ENCODE measurements at regions not wholly inside any gene's neighbourhood (a gene's known extent, or its start where the extent isn't known, plus 50 kb on each side); places are given as distances from the start of the nearest gene placed in this dataset.

- H3K9ac ChIP-seq (ENCODE audit: low read depth, low read length): no peak overlapping the region
- peaks cover 9% of the 10 kb centered on the region for H3K4me1 ChIP-seq (ENCODE audit: insufficient read depth, low read length)
- H4K20me1 ChIP-seq (ENCODE audit: insufficient read depth, low read length): peaks cover 25% of the 10 kb centered on the region; the same call in 1 of the 2 replicates
- H3K27ac ChIP-seq (ENCODE audit: low read length): no peak overlapping the region
- DNase-seq (no peak), ATAC-seq (ENCODE audit: insufficient read depth, low read depth) (no peak)
- no peak overlapping the region for H2AFZ ChIP-seq (ENCODE audit: low read depth, low read length)
- H3K27me3 ChIP-seq (ENCODE audit: insufficient read depth, low read length, poor library complexity): no peaks in the 10 kb centered on the region
- TF ChIP-seq CTCF (IDR thresholded peaks at IDR 0.05; ENCODE audit: borderline replicate concordance, extremely low read depth, low read length, poor library complexity, severe bottlenecking): no peak
- TF ChIP-seq EZH2 (IDR thresholded peaks at IDR 0.05; ENCODE audit: borderline replicate concordance, low read depth, low read length, severe bottlenecking): no peak
- H3K4me2 ChIP-seq (ENCODE audit: insufficient read depth, low read length): no peak overlapping the region
- no peaks in the 10 kb centered on the region for H3K9me3 ChIP-seq (ENCODE audit: insufficient read depth, low read length, severe bottlenecking)
- H3K79me2 ChIP-seq (ENCODE audit: insufficient read depth, low read length): peaks cover 86% of the 10 kb centered on the region
- peaks cover 8% of the 10 kb centered on the region; the same call in 1 of the 2 replicates for H3K36me3 ChIP-seq (ENCODE audit: insufficient read depth, low read length)
- H3K4me3 ChIP-seq (ENCODE audit: low read depth in 1 of 2, low read length in 2 of 2): no peak overlapping the region
These were observed 135.1 kb downstream of the IRS2 start for GRCh38 chr13:109651311-109651710.

GRCh38 chr13:109650861-109651260 lies 135.5 kb downstream of the IRS2 start:
- Histone ChIP-seq H4K20me1 (ENCODE audit: insufficient read depth, low read length) (peaks cover 22% of the 10 kb centered on the region; the same call in 1 of the 2 replicates), H3K9ac (ENCODE audit: low read depth, low read length) (no peak overlapping the region), H3K4me3 (ENCODE audit: low read depth in 1 of 2, low read length in 2 of 2) (no peak overlapping the region), H3K4me2 (ENCODE audit: insufficient read depth, low read length) (no peak overlapping the region), H2AFZ (ENCODE audit: low read depth, low read length) (no peak overlapping the region), H3K27me3 (ENCODE audit: insufficient read depth, low read length, poor library complexity) (no peaks in the 10 kb centered on the region), H3K27ac (ENCODE audit: low read length) (no peak overlapping the region), H3K79me2 (ENCODE audit: insufficient read depth, low read length) (peaks cover 86% of the 10 kb centered on the region), H3K4me1 (ENCODE audit: insufficient read depth, low read length) (peaks cover 12% of the 10 kb centered on the region), H3K36me3 (ENCODE audit: insufficient read depth, low read length) (peaks cover 8% of the 10 kb centered on the region), H3K9me3 (ENCODE audit: insufficient read depth, low read length, severe bottlenecking) (no peaks in the 10 kb centered on the region)
- DNase-seq: no peak
- no peak for ATAC-seq (ENCODE audit: insufficient read depth, low read depth)
- TF ChIP-seq EZH2 (IDR thresholded peaks at IDR 0.05; ENCODE audit: borderline replicate concordance, low read depth, low read length, severe bottlenecking) (no peak), CTCF (IDR thresholded peaks at IDR 0.05; ENCODE audit: borderline replicate concordance, extremely low read depth, low read length, poor library complexity, severe bottlenecking) (no peak)

GRCh38 chr13:109649713-109650112 lies 136.7 kb downstream of the IRS2 start:
- Histone ChIP-seq H3K9ac (ENCODE audit: low read depth, low read length) (no peak overlapping the region), H3K9me3 (ENCODE audit: insufficient read depth, low read length, severe bottlenecking) (no peaks in the 10 kb centered on the region), H3K27ac (ENCODE audit: low read length) (no peak overlapping the region), H2AFZ (ENCODE audit: low read depth, low read length) (no peak overlapping the region), H3K4me1 (ENCODE audit: insufficient read depth, low read length) (peaks cover 12% of the 10 kb centered on the region), H3K79me2 (ENCODE audit: insufficient read depth, low read length) (peaks cover 83% of the 10 kb centered on the region), H4K20me1 (ENCODE audit: insufficient read depth, low read length) (peaks cover 16% of the 10 kb centered on the region; the same call in 1 of the 2 replicates), H3K4me3 (ENCODE audit: low read depth in 1 of 2, low read length in 2 of 2) (no peak overlapping the region), H3K4me2 (ENCODE audit: insufficient read depth, low read length) (no peak overlapping the region), H3K36me3 (ENCODE audit: insufficient read depth, low read length) (peaks cover 13% of the 10 kb centered on the region), H3K27me3 (ENCODE audit: insufficient read depth, low read length, poor library complexity) (no peaks in the 10 kb centered on the region)
- ATAC-seq (ENCODE audit: insufficient read depth, low read depth): no peak
- no peak for DNase-seq
- TF ChIP-seq CTCF (IDR thresholded peaks at IDR 0.05; ENCODE audit: borderline replicate concordance, extremely low read depth, low read length, poor library complexity, severe bottlenecking) (no peak), EZH2 (IDR thresholded peaks at IDR 0.05; ENCODE audit: borderline replicate concordance, low read depth, low read length, severe bottlenecking) (no peak)

GRCh38 chr13:109647699-109648098 lies 138.7 kb downstream of the IRS2 start:
- H3K36me3 ChIP-seq (ENCODE audit: insufficient read depth, low read length): peaks cover 22% of the 10 kb centered on the region
- ATAC-seq (ENCODE audit: insufficient read depth, low read depth) (no peak), DNase-seq (no peak)
- H3K27ac ChIP-seq (ENCODE audit: low read length): no peak overlapping the region
- peaks cover 13% of the 10 kb centered on the region; the same call in 1 of the 2 replicates for H4K20me1 ChIP-seq (ENCODE audit: insufficient read depth, low read length)
- peaks cover 77% of the 10 kb centered on the region for H3K79me2 ChIP-seq (ENCODE audit: insufficient read depth, low read length)
- peaks cover 12% of the 10 kb centered on the region for H3K4me1 ChIP-seq (ENCODE audit: insufficient read depth, low read length)
- H2AFZ ChIP-seq (ENCODE audit: low read depth, low read length): no peak overlapping the region
- H3K9me3 ChIP-seq (ENCODE audit: insufficient read depth, low read length, severe bottlenecking): no peaks in the 10 kb centered on the region
- no peaks in the 10 kb centered on the region for H3K27me3 ChIP-seq (ENCODE audit: insufficient read depth, low read length, poor library complexity)
- no peak overlapping the region for H3K4me2 ChIP-seq (ENCODE audit: insufficient read depth, low read length)
- H3K4me3 ChIP-seq (ENCODE audit: low read depth in 1 of 2, low read length in 2 of 2): no peak overlapping the region
- no peak overlapping the region for H3K9ac ChIP-seq (ENCODE audit: low read depth, low read length)
- no peak for TF ChIP-seq EZH2 (IDR thresholded peaks at IDR 0.05; ENCODE audit: borderline replicate concordance, low read depth, low read length, severe bottlenecking)
- no peak for TF ChIP-seq CTCF (IDR thresholded peaks at IDR 0.05; ENCODE audit: borderline replicate concordance, extremely low read depth, low read length, poor library complexity, severe bottlenecking)

Data from DND-41 (cell line).